ENCODE measurements at regions not wholly inside any gene's neighbourhood (a gene's known extent, or its start where the extent isn't known, plus 50 kb on each side); places are given as distances from the start of the nearest gene placed in this dataset.

GRCh38 chr2:12430407-12431133, 286.2 kb upstream of the TRIB2 start:
- TF ChIP-seq CTCF (conservative IDR thresholded peaks at IDR 0.05) = no peak
- Mint-ChIP-seq H3K4me3 (no peak overlapping the region), H3K27ac (no peak overlapping the region), H3K4me1 (peaks cover 42% of the 10 kb centered on the region), H3K36me3 (ENCODE audit: low read depth) (no peaks in the 10 kb centered on the region), H3K27me3 (ENCODE audit: insufficient read depth) (no peaks in the 10 kb centered on the region), H3K9me3 (no peaks in the 10 kb centered on the region)
- H3K27me3 ChIP-seq (ENCODE audit: control insufficient read depth, insufficient read depth, low read length, poor library complexity, severe bottlenecking) = no peaks in the 10 kb centered on the region
- no peaks in the 10 kb centered on the region for H3K9me3 ChIP-seq (ENCODE audit: control insufficient read depth, low read length)
- H3K27ac ChIP-seq (ENCODE audit: low read depth, low read length) = no peak overlapping the region
- 93 to 94% methylated on average over 3 to 6 of the region's 6 CpGs for WGBS, 2 experiments (ENCODE audit: insufficient coverage in 1 of 2, insufficient read length in 1 of 2)
- peaks cover 7% of the 10 kb centered on the region for H3K4me1 ChIP-seq (ENCODE audit: control insufficient read depth, insufficient read depth, low read length)
- H3K9ac ChIP-seq (ENCODE audit: extremely low read depth, low read length, poor library complexity, severe bottlenecking) = no peak overlapping the region
- DNase-seq = no peak
- H3K4me3 ChIP-seq (ENCODE audit: low read length) = no peak overlapping the region
- H3K36me3 ChIP-seq (ENCODE audit: control insufficient read depth, insufficient read depth, low read length) = no peaks in the 10 kb centered on the region

- Mint-ChIP-seq H3K27ac (no peak overlapping the region), H3K4me1 (peaks cover 46% of the 10 kb centered on the region), H3K27me3 (ENCODE audit: insufficient read depth) (no peaks in the 10 kb centered on the region), H3K4me3 (no peak overlapping the region), H3K36me3 (ENCODE audit: low read depth) (no peaks in the 10 kb centered on the region), H3K9me3 (no peaks in the 10 kb centered on the region)
- no peak overlapping the region for H3K27ac ChIP-seq (ENCODE audit: low read depth, low read length)
- no peak for DNase-seq
- H3K4me3 ChIP-seq (ENCODE audit: low read length) = no peak overlapping the region
- no peaks in the 10 kb centered on the region for H3K36me3 ChIP-seq (ENCODE audit: control insufficient read depth, insufficient read depth, low read length)
- H3K4me1 ChIP-seq (ENCODE audit: control insufficient read depth, insufficient read depth, low read length) = peaks cover 7% of the 10 kb centered on the region
- 95% methylated on average over 2 of the region's 2 CpGs; no CpG with 5 or more reads in 1 of the 2 experiments for WGBS, 2 experiments (ENCODE audit: insufficient coverage in 1 of 2, insufficient read length in 1 of 2)
- no peak overlapping the region for H3K9ac ChIP-seq (ENCODE audit: extremely low read depth, low read length, poor library complexity, severe bottlenecking)
- no peaks in the 10 kb centered on the region for H3K27me3 ChIP-seq (ENCODE audit: control insufficient read depth, insufficient read depth, low read length, poor library complexity, severe bottlenecking)
- no peaks in the 10 kb centered on the region for H3K9me3 ChIP-seq (ENCODE audit: control insufficient read depth, low read length)
- TF ChIP-seq CTCF (conservative IDR thresholded peaks at IDR 0.05) = no peak
Observed at GRCh38 chr2:12432985-12433625, 283.6 kb upstream of the TRIB2 start.

- no peaks in the 10 kb centered on the region for H3K36me3 ChIP-seq (ENCODE audit: control insufficient read depth, insufficient read depth, low read length)
- WGBS, 2 experiments (ENCODE audit: insufficient coverage in 1 of 2, insufficient read length in 1 of 2) = 92 to 100% methylated on average over 2 of the region's 2 CpGs
- H3K4me3 ChIP-seq (ENCODE audit: low read length) = no peak overlapping the region
- Mint-ChIP-seq H3K9me3 (no peaks in the 10 kb centered on the region), H3K4me1 (peaks cover 41% of the 10 kb centered on the region), H3K36me3 (ENCODE audit: low read depth) (no peaks in the 10 kb centered on the region), H3K4me3 (no peak overlapping the region), H3K27me3 (ENCODE audit: insufficient read depth) (no peaks in the 10 kb centered on the region), H3K27ac (no peak overlapping the region)
- H3K9ac ChIP-seq (ENCODE audit: extremely low read depth, low read length, poor library complexity, severe bottlenecking) = no peak overlapping the region
- H3K27me3 ChIP-seq (ENCODE audit: control insufficient read depth, insufficient read depth, low read length, poor library complexity, severe bottlenecking) = no peaks in the 10 kb centered on the region
- DNase-seq = no peak
- peaks cover 7% of the 10 kb centered on the region for H3K4me1 ChIP-seq (ENCODE audit: control insufficient read depth, insufficient read depth, low read length)
- no peak overlapping the region for H3K27ac ChIP-seq (ENCODE audit: low read depth, low read length)
- peak; percentile 42 for TF ChIP-seq CTCF (conservative IDR thresholded peaks at IDR 0.05)
- no peaks in the 10 kb centered on the region for H3K9me3 ChIP-seq (ENCODE audit: control insufficient read depth, low read length)
Observed at GRCh38 chr2:12433626-12433990, 283.1 kb upstream of the TRIB2 start.

All from endodermal cell (in vitro differentiated cells).